OCI-LY3 (cell line): ENCODE measurements at regions not wholly inside any gene's neighbourhood (a gene's known extent, or its start where the extent isn't known, plus 50 kb on each side); places are given as distances from the start of the nearest gene placed in this dataset.

Source experiments
- EZH2phosphoT487 ChIP-seq: fragments of 200-600 bp; shearing (Covaris generic); IDR thresholded peaks from 2 replicates; pipeline ENCODE4 v1.6.1; 2018; ENCODE audit warnings: antibody characterized with exemption, mixed run types, low read depth
- TF ChIP-seq, protein P1 (sequence below): fragments of 200-600, 300-600 bp; sonication (generic); IDR thresholded peaks from 2 replicates; pipeline ENCODE4 v1.5.1; 2014; ENCODE audit warnings: antibody characterized with exemption, low read length, low read depth

DNA sequence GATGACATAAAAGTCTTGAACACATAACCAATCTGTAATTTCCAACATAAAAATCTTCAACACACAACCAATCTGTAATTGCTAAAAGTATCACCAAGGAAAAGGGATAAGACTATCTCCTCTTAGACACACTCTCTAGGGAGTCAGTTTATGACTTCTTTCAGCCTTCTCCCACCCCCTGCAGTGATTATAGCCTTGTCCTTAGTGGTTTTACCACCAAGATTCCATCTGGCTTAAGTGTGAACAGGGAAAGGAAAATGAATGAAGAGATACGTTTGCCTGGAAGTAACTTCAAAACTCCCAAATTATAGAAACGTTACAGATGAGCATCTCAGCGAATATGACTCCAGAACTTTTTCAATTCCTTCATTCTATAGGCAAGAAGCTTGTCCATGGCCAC is 136.2 kb upstream of the RASSF8 start:
- TF ChIP-seq, protein P1, sequence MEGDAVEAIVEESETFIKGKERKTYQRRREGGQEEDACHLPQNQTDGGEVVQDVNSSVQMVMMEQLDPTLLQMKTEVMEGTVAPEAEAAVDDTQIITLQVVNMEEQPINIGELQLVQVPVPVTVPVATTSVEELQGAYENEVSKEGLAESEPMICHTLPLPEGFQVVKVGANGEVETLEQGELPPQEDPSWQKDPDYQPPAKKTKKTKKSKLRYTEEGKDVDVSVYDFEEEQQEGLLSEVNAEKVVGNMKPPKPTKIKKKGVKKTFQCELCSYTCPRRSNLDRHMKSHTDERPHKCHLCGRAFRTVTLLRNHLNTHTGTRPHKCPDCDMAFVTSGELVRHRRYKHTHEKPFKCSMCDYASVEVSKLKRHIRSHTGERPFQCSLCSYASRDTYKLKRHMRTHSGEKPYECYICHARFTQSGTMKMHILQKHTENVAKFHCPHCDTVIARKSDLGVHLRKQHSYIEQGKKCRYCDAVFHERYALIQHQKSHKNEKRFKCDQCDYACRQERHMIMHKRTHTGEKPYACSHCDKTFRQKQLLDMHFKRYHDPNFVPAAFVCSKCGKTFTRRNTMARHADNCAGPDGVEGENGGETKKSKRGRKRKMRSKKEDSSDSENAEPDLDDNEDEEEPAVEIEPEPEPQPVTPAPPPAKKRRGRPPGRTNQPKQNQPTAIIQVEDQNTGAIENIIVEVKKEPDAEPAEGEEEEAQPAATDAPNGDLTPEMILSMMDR, result no peak
- TF ChIP-seq EZH2phosphoT487, result no peak
